ENCODE measurements at regions not wholly inside any gene's neighbourhood (a gene's known extent, or its start where the extent isn't known, plus 50 kb on each side); places are given as distances from the start of the nearest gene placed in this dataset.
"Not testable (repeated sequence)": the region's sequence is repeated elsewhere in the genome, so short reads cannot be mapped to it uniquely, and the experiment has no call there.

GRCh38 chr15:81930582-81931369, 115.0 kb downstream of the MEX3B start:
- no peak for TF ChIP-seq POLR2A (IDR thresholded peaks at IDR 0.05; ENCODE audit: low read depth, low read length)
- no peak for TF ChIP-seq POLR2AphosphoS5 (IDR thresholded peaks at IDR 0.05; ENCODE audit: low read depth, low read length)
- no peak for TF ChIP-seq TAF1 (IDR thresholded peaks at IDR 0.05; ENCODE audit: borderline replicate concordance, low read depth, low read length)
- DNase-seq (ENCODE audit: insufficient read length) = no peak

GRCh38 chr15:81929557-81929956, 116.3 kb downstream of the MEX3B start:
- no peak for TF ChIP-seq POLR2AphosphoS5 (IDR thresholded peaks at IDR 0.05; ENCODE audit: low read depth, low read length)
- no peak for TF ChIP-seq POLR2A (IDR thresholded peaks at IDR 0.05; ENCODE audit: low read depth, low read length)
- no peak for DNase-seq (ENCODE audit: insufficient read length)
- no peak for FAIRE-seq

More at GRCh38 chr15:81930582-81931369, 115.0 kb downstream of the MEX3B start:
- FAIRE-seq = no peak

GRCh38 chr15:81926981-81927380, 118.8 kb downstream of the MEX3B start:
- FAIRE-seq (no peak), DNase-seq (ENCODE audit: insufficient read length) (no peak)
- TF ChIP-seq TAF1 (IDR thresholded peaks at IDR 0.05; ENCODE audit: borderline replicate concordance, low read depth, low read length) (no peak), POLR2A (IDR thresholded peaks at IDR 0.05; ENCODE audit: low read depth, low read length) (no peak), POLR2AphosphoS5 (IDR thresholded peaks at IDR 0.05; ENCODE audit: low read depth, low read length) (no peak)

GRCh38 chr15:81924729-81925128, 121.1 kb downstream of the MEX3B start:
- TF ChIP-seq POLR2A (IDR thresholded peaks at IDR 0.05; ENCODE audit: low read depth, low read length) = no peak
- no peak for TF ChIP-seq TAF1 (IDR thresholded peaks at IDR 0.05; ENCODE audit: borderline replicate concordance, low read depth, low read length)
- no peak for TF ChIP-seq POLR2AphosphoS5 (IDR thresholded peaks at IDR 0.05; ENCODE audit: low read depth, low read length)
- FAIRE-seq = no peak
- no peak for DNase-seq (ENCODE audit: insufficient read length)

GRCh38 chr15:81923561-81924350, 122.1 kb downstream of the MEX3B start:
- no peak for TF ChIP-seq POLR2A (IDR thresholded peaks at IDR 0.05; ENCODE audit: low read depth, low read length)
- TF ChIP-seq TAF1 (IDR thresholded peaks at IDR 0.05; ENCODE audit: borderline replicate concordance, low read depth, low read length) = no peak
- TF ChIP-seq POLR2AphosphoS5 (IDR thresholded peaks at IDR 0.05; ENCODE audit: low read depth, low read length) = no peak
- FAIRE-seq (no peak), DNase-seq (ENCODE audit: insufficient read length) (no peak)

GRCh38 chr15:81922143-81922542, 123.7 kb downstream of the MEX3B start:
- TF ChIP-seq POLR2A (IDR thresholded peaks at IDR 0.05; ENCODE audit: low read depth, low read length) = no peak
- TF ChIP-seq POLR2AphosphoS5 (IDR thresholded peaks at IDR 0.05; ENCODE audit: low read depth, low read length) = no peak
- TF ChIP-seq TAF1 (IDR thresholded peaks at IDR 0.05; ENCODE audit: borderline replicate concordance, low read depth, low read length) = no peak
- FAIRE-seq = no peak
- DNase-seq (ENCODE audit: insufficient read length) = no peak

GRCh38 chr15:81921163-81921562, 124.7 kb downstream of the MEX3B start:
- DNase-seq (ENCODE audit: insufficient read length) (no peak), FAIRE-seq (no peak)
- no peak for TF ChIP-seq POLR2A (IDR thresholded peaks at IDR 0.05; ENCODE audit: low read depth, low read length)
- TF ChIP-seq TAF1 (IDR thresholded peaks at IDR 0.05; ENCODE audit: borderline replicate concordance, low read depth, low read length) = no peak

GRCh38 chr15:81918767-81919166, 127.1 kb downstream of the MEX3B start:
- not testable (repeated sequence) for DNase-seq (ENCODE audit: insufficient read length); FAIRE-seq

GRCh38 chr15:81916451-81916850, 129.4 kb downstream of the MEX3B start:
- DNase-seq (ENCODE audit: insufficient read length) (no peak), FAIRE-seq (no peak)
- TF ChIP-seq POLR2A (IDR thresholded peaks at IDR 0.05; ENCODE audit: low read depth, low read length) = no peak
- no peak for TF ChIP-seq TAF1 (IDR thresholded peaks at IDR 0.05; ENCODE audit: borderline replicate concordance, low read depth, low read length)
- no peak for TF ChIP-seq POLR2AphosphoS5 (IDR thresholded peaks at IDR 0.05; ENCODE audit: low read depth, low read length)

- no peak for TF ChIP-seq POLR2A (IDR thresholded peaks at IDR 0.05; ENCODE audit: low read depth, low read length)
- TF ChIP-seq TAF1 (IDR thresholded peaks at IDR 0.05; ENCODE audit: borderline replicate concordance, low read depth, low read length) = no peak
- TF ChIP-seq POLR2AphosphoS5 (IDR thresholded peaks at IDR 0.05; ENCODE audit: low read depth, low read length) = no peak
- DNase-seq (ENCODE audit: insufficient read length) (no peak), FAIRE-seq (no peak)
Measured at GRCh38 chr15:81915990-81916389, 129.8 kb downstream of the MEX3B start.

- DNase-seq (ENCODE audit: insufficient read length) (no peak), FAIRE-seq (no peak)
- TF ChIP-seq POLR2A (IDR thresholded peaks at IDR 0.05; ENCODE audit: low read depth, low read length) (no peak), TAF1 (IDR thresholded peaks at IDR 0.05; ENCODE audit: borderline replicate concordance, low read depth, low read length) (no peak), POLR2AphosphoS5 (IDR thresholded peaks at IDR 0.05; ENCODE audit: low read depth, low read length) (no peak)
Measured at GRCh38 chr15:81914734-81915256, 131.0 kb downstream of the MEX3B start.

- no peak for TF ChIP-seq TAF1 (IDR thresholded peaks at IDR 0.05; ENCODE audit: borderline replicate concordance, low read depth, low read length)
- no peak for TF ChIP-seq POLR2A (IDR thresholded peaks at IDR 0.05; ENCODE audit: low read depth, low read length)
- no peak for TF ChIP-seq POLR2AphosphoS5 (IDR thresholded peaks at IDR 0.05; ENCODE audit: low read depth, low read length)
- FAIRE-seq (no peak), DNase-seq (ENCODE audit: insufficient read length) (no peak)
Measured at GRCh38 chr15:81914333-81914732, 131.5 kb downstream of the MEX3B start.
